HepG2 (cell line): ENCODE measurements at regions not wholly inside any gene's neighbourhood (a gene's known extent, or its start where the extent isn't known, plus 50 kb on each side); places are given as distances from the start of the nearest gene placed in this dataset.

Experiments used
- EED ChIP-seq: sonication (generic); formaldehyde crosslinking; IDR thresholded peaks from 2 replicates; pipeline ENCODE4 v1.5.0; 2020; ENCODE audit warnings: mild to moderate bottlenecking, missing genetic modification reagents
- SALL2 ChIP-seq: sonication (generic); formaldehyde crosslinking; IDR thresholded peaks from 2 replicates; pipeline ENCODE4 v1.8.1; 2023; ENCODE audit warnings: mild to moderate bottlenecking, missing genetic modification reagents, inconsistent platforms
- ZNF274 ChIP-seq: sonication (generic); formaldehyde crosslinking; IDR thresholded peaks from 2 replicates; pipeline ENCODE4 v1.5.1; 2020; ENCODE audit warnings: mild to moderate bottlenecking, missing genetic modification reagents
- ZNF512 ChIP-seq: sonication (generic); formaldehyde crosslinking; IDR thresholded peaks from 2 replicates; pipeline ENCODE4 v1.4.0; 2020; ENCODE audit warnings: mild to moderate bottlenecking, missing genetic modification reagents

- TF ChIP-seq EED, result no peak
- no peak for TF ChIP-seq ZNF274 (CRISPR knock-in tag)
- no peak for TF ChIP-seq SALL2
- no peak for TF ChIP-seq ZNF512 (CRISPR knock-in tag)
Measured at GRCh38 chr20:19098806-19099578, 113.5 kb upstream of the SLC24A3 start.
